ENCODE measurements at regions not wholly inside any gene's neighbourhood (a gene's known extent, or its start where the extent isn't known, plus 50 kb on each side); places are given as distances from the start of the nearest gene placed in this dataset.

DNA sequence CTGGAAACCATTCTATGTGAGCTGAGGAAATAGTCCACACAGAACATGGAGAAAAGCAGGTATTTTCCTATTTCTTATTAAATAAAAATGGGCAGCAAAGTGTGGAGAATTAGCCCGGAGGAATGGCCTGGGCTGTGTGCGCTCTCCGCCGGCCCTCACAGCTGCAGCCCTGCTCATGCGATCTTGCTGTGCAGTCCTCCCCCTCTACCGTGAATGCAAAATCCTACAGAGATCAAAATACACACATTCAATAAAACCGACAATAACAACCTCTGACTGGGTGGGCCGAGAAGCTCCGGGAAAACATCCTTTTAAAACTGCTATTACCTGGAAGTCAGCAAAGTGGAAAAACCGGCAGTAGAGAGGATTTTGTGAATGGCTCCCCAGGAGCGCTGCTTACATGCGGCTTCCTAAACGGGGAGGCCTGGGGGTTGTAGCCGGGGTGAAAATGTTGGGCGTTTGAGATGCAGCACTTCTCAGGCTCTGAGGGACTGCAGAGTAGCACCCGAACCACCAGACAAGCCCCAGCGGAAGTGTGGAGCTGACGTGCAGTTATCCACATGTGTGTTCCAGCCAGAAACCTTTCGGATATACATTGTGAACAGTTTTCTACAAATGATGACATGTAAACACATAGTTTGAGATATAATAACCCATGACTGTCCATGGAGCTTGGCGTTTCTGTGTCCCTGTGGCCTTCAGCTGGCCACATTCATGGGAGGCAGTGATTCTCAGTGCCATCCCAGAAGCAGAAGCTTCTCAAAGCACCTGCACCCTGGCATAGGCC, 94.2 kb upstream of the ALKAL2 start:
- Histone ChIP-seq H3K27me3 (ENCODE audit: control insufficient read depth in 1 of 2, insufficient read depth in 2 of 2, low read length in 1 of 2) (no peaks in the 10 kb centered on the region), H3K4me1 (ENCODE audit: control insufficient read depth in 1 of 2, insufficient read depth in 2 of 2, low read length in 2 of 2) (no peaks in the 10 kb centered on the region), H3K4me3 (ENCODE audit: low read length in 2 of 2) (no peak overlapping the region), H3K9me3 (ENCODE audit: control insufficient read depth, low read length) (no peaks in the 10 kb centered on the region), H3K36me3 (ENCODE audit: control insufficient read depth in 1 of 2, insufficient read depth in 2 of 2, low read length in 1 of 2) (no peaks in the 10 kb centered on the region), H3K27ac (ENCODE audit: low read depth in 1 of 2, low read length in 2 of 2) (no peak overlapping the region)
- DNase-seq, result no peak
- intact Hi-C loops (cut with DNase I), result no loop called here
- WGBS, 2 donors, result 94 to 96% methylated on average over 20 of the region's 20 CpGs
- no peak for ATAC-seq (ENCODE audit: low FRiP score)

DNA sequence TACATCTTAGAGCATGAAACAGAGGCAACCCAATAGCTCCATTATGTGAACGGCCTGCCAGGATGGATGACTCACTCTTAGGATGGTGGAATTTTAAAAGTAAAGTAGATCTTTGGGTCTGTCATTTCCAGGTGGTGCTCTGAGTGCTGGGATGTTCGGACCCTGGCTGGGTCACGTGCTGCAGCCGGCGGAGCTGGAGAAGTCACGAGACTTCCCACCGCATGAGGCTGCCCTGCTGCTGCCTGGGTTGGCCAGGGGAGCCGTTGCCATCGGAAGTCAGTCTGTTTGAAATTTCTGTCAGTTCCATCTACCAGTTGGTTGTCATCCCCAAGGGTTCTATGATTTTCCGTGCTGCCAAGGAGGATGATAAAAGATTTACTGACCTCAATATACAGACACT, 93.3 kb upstream of the ALKAL2 start:
- no peaks in the 10 kb centered on the region for H3K36me3 ChIP-seq (ENCODE audit: control insufficient read depth in 1 of 2, insufficient read depth in 2 of 2, low read length in 1 of 2)
- H3K4me1 ChIP-seq (ENCODE audit: control insufficient read depth in 1 of 2, insufficient read depth in 2 of 2, low read length in 2 of 2), result no peaks in the 10 kb centered on the region
- ATAC-seq (ENCODE audit: low FRiP score) (no peak), DNase-seq (no peak)
- no peaks in the 10 kb centered on the region for H3K27me3 ChIP-seq (ENCODE audit: control insufficient read depth in 1 of 2, insufficient read depth in 2 of 2, low read length in 1 of 2)
- no peaks in the 10 kb centered on the region for H3K9me3 ChIP-seq (ENCODE audit: control insufficient read depth, low read length)
- no peak overlapping the region for H3K27ac ChIP-seq (ENCODE audit: low read depth in 1 of 2, low read length in 2 of 2)
- H3K4me3 ChIP-seq (ENCODE audit: low read length in 2 of 2), result no peak overlapping the region
- 92% methylated on average over 10 of the region's 10 CpGs for WGBS, 2 donors
- intact Hi-C loops (cut with DNase I), result no loop called here

DNA sequence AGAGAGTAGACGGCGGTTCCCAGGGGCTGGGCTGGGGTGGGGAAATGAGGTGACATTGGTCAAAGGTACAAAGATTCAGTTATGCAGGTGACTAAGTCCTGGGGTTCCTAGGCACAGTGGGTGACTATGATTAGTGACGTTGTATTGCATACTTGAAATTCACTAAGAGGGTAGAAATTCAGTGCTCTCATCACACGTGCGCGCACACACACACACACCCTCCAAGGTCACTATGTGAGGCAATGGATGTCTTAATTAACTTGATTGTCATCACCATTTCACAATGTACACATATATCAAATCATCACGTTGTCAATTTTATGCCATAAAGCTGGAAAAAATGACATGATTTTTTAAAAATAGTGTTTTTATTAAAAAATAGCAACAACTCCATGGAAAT, 92.9 kb upstream of the ALKAL2 start:
- no peaks in the 10 kb centered on the region for H3K36me3 ChIP-seq (ENCODE audit: control insufficient read depth in 1 of 2, insufficient read depth in 2 of 2, low read length in 1 of 2)
- intact Hi-C loops (cut with DNase I), result no loop called here
- ATAC-seq (ENCODE audit: low FRiP score) (no peak), DNase-seq (no peak)
- no peak overlapping the region for H3K4me3 ChIP-seq (ENCODE audit: low read length in 2 of 2)
- no peak overlapping the region for H3K27ac ChIP-seq (ENCODE audit: low read depth in 1 of 2, low read length in 2 of 2)
- WGBS, 2 donors, result 88 to 89% methylated on average over 7 of the region's 7 CpGs
- no peaks in the 10 kb centered on the region for H3K9me3 ChIP-seq (ENCODE audit: control insufficient read depth, low read length)
- H3K27me3 ChIP-seq (ENCODE audit: control insufficient read depth in 1 of 2, insufficient read depth in 2 of 2, low read length in 1 of 2), result no peaks in the 10 kb centered on the region
- H3K4me1 ChIP-seq (ENCODE audit: control insufficient read depth in 1 of 2, insufficient read depth in 2 of 2, low read length in 2 of 2), result no peaks in the 10 kb centered on the region

DNA sequence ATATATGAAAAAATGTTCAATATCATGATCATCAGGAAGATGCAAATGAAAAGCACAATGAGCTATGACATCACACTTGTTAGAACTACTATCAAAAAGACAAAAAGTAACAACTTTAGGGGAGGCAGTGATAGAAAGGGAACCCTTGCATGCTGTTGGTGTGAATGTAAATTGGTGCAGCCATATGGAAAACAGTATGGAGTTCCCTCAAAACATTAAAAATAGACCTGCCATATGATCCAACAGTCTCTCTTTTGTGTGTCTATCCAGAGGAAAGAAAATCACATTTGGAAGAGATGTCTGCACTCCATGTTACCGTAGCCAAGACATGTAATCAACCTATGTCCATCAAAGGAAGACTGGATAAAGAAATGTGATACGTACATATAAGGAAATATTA, 92.3 kb upstream of the ALKAL2 start:
- Histone ChIP-seq H3K27me3 (ENCODE audit: control insufficient read depth in 1 of 2, insufficient read depth in 2 of 2, low read length in 1 of 2) (no peaks in the 10 kb centered on the region), H3K36me3 (ENCODE audit: control insufficient read depth in 1 of 2, insufficient read depth in 2 of 2, low read length in 1 of 2) (no peaks in the 10 kb centered on the region), H3K9me3 (ENCODE audit: control insufficient read depth, low read length) (no peaks in the 10 kb centered on the region), H3K4me1 (ENCODE audit: control insufficient read depth in 1 of 2, insufficient read depth in 2 of 2, low read length in 2 of 2) (peaks cover 1 to 2% of the 10 kb centered on the region in 2 donors), H3K27ac (ENCODE audit: low read depth in 1 of 2, low read length in 2 of 2) (no peak overlapping the region), H3K4me3 (ENCODE audit: low read length in 2 of 2) (no peak overlapping the region)
- no peak for ATAC-seq (ENCODE audit: low FRiP score)
- DNase-seq, result no peak
- WGBS, 2 donors, result 95% methylated on average over 2 of the region's 2 CpGs
- intact Hi-C loops (cut with DNase I), result no loop called here

DNA sequence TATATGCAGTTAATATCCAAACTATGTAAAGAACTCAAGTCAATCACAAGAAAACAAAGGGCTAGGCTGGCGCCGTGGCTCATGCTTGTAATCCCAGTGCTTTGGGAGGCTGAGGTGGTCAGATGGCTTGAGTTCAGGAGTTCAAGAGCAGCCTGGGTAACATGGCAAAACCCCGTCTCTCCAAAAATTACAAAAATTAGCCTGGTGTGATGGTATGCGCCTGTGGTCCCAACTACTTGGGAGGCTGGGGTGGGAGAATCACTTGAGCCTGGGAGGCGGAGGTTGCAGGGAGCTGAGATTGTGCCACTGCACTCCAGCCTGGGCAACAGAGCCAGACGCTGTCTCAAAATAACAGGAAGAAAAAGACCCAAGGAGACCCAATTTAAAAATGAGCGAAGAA, 91.9 kb upstream of the ALKAL2 start:
- Histone ChIP-seq H3K27ac (ENCODE audit: low read depth in 1 of 2, low read length in 2 of 2) (no peak overlapping the region), H3K27me3 (ENCODE audit: control insufficient read depth in 1 of 2, insufficient read depth in 2 of 2, low read length in 1 of 2) (no peaks in the 10 kb centered on the region), H3K36me3 (ENCODE audit: control insufficient read depth in 1 of 2, insufficient read depth in 2 of 2, low read length in 1 of 2) (no peaks in the 10 kb centered on the region), H3K4me3 (ENCODE audit: low read length in 2 of 2) (no peak overlapping the region), H3K4me1 (ENCODE audit: control insufficient read depth in 1 of 2, insufficient read depth in 2 of 2, low read length in 2 of 2) (peaks cover 2% of the 10 kb centered on the region in 2 donors), H3K9me3 (ENCODE audit: control insufficient read depth, low read length) (no peaks in the 10 kb centered on the region)
- intact Hi-C loops (cut with DNase I), result no loop called here
- 94 to 96% methylated on average over 7 of the region's 7 CpGs for WGBS, 2 donors
- ATAC-seq (ENCODE audit: low FRiP score) (no peak), DNase-seq (no peak)

DNA sequence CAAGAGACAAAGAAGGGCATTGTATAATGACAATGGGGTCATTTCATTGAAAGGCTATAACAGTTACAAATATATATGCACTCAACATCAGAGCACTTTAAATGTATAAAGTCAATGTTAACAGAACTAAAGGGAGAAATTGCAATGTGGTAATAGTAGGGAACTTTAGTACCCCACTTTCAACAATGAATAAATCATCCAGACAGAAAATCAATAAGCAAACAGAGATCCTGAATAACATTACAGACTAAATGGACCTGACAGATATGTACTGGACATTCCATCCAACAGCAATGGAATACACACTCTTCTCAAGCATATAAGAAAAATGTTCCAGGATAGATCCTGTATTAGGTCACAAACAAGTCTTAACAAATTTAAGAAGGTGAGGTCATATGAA, 90.5 kb upstream of the ALKAL2 start:
- no peak overlapping the region for H3K4me3 ChIP-seq (ENCODE audit: low read length in 2 of 2)
- ATAC-seq (ENCODE audit: low FRiP score) (no peak), DNase-seq (no peak)
- no peaks in the 10 kb centered on the region for H3K27me3 ChIP-seq (ENCODE audit: control insufficient read depth in 1 of 2, insufficient read depth in 2 of 2, low read length in 1 of 2)
- H3K4me1 ChIP-seq (ENCODE audit: control insufficient read depth in 1 of 2, insufficient read depth in 2 of 2, low read length in 2 of 2), result peaks cover 2% of the 10 kb centered on the region in 2 donors
- intact Hi-C loops (cut with DNase I), result no loop called here
- no peak overlapping the region for H3K27ac ChIP-seq (ENCODE audit: low read depth in 1 of 2, low read length in 2 of 2)
- H3K9me3 ChIP-seq (ENCODE audit: control insufficient read depth, low read length), result no peaks in the 10 kb centered on the region
- H3K36me3 ChIP-seq (ENCODE audit: control insufficient read depth in 1 of 2, insufficient read depth in 2 of 2, low read length in 1 of 2), result no peaks in the 10 kb centered on the region

DNA sequence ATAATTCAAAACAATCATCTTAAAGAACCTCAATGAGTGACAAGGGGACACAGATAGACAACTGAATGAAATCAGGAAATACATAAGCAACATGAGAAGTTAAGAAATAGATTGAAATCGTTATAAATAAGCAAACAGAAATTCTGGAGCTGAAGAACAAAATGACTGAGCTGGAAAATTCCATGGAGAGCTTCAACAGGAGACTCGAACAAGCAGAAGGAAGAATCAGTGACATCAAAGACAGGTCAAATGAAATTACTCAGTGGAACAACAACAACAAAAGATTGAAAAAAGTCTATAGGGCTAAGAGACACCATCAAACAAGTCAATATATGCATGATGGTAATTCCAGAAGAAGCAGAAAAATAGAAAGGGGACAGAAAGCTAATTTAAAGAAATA, 89.5 kb upstream of the ALKAL2 start:
- Histone ChIP-seq H3K9me3 (ENCODE audit: control insufficient read depth, low read length) (no peaks in the 10 kb centered on the region), H3K27ac (ENCODE audit: low read depth in 1 of 2, low read length in 2 of 2) (no peak overlapping the region), H3K4me3 (ENCODE audit: low read length in 2 of 2) (no peak overlapping the region), H3K36me3 (ENCODE audit: control insufficient read depth in 1 of 2, insufficient read depth in 2 of 2, low read length in 1 of 2) (no peaks in the 10 kb centered on the region), H3K4me1 (ENCODE audit: control insufficient read depth in 1 of 2, insufficient read depth in 2 of 2, low read length in 2 of 2) (peaks cover 2% of the 10 kb centered on the region in 2 donors), H3K27me3 (ENCODE audit: control insufficient read depth in 1 of 2, insufficient read depth in 2 of 2, low read length in 1 of 2) (no peaks in the 10 kb centered on the region)
- intact Hi-C loops (cut with DNase I), result no loop called here
- ATAC-seq (ENCODE audit: low FRiP score) (no peak), DNase-seq (no peak)
- WGBS, 2 donors, result 88 to 93% methylated on average over 2 of the region's 2 CpGs

DNA sequence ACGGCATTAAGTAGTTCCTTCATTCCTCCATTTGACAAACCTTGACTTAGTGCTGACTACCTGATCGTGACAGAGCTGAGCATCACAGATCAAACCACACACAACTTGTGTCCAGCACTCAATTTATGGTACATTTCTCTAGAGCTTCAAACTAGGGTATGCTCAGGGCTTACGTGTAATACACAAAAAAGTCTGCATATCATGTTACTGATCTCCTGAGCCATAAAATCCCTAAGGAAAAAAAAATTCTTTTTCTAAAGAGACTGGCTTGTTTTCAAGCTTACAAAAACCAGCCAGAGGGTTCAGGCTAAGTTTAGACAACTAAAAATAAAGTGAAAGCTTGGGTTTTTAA, 88.0 kb upstream of the ALKAL2 start:
- intact Hi-C loops (cut with DNase I), result no loop called here
- peak; percentile 62 for ATAC-seq (ENCODE audit: low FRiP score)
- H3K4me3 ChIP-seq (ENCODE audit: low read length in 2 of 2), result no peak overlapping the region
- no peaks in the 10 kb centered on the region for H3K27me3 ChIP-seq (ENCODE audit: control insufficient read depth in 1 of 2, insufficient read depth in 2 of 2, low read length in 1 of 2)
- no peaks in the 10 kb centered on the region for H3K36me3 ChIP-seq (ENCODE audit: control insufficient read depth in 1 of 2, insufficient read depth in 2 of 2, low read length in 1 of 2)
- peaks cover 2% of the 10 kb centered on the region in 2 donors for H3K4me1 ChIP-seq (ENCODE audit: control insufficient read depth in 1 of 2, insufficient read depth in 2 of 2, low read length in 2 of 2)
- H3K9me3 ChIP-seq (ENCODE audit: control insufficient read depth, low read length), result no peaks in the 10 kb centered on the region
- DNase-seq, result no peak
- WGBS, 2 donors, result 3 to 4% methylated on average over 3 of the region's 3 CpGs
- H3K27ac ChIP-seq (ENCODE audit: low read depth in 1 of 2, low read length in 2 of 2), result peak overlapping the region; percentile 2 to 92

DNA sequence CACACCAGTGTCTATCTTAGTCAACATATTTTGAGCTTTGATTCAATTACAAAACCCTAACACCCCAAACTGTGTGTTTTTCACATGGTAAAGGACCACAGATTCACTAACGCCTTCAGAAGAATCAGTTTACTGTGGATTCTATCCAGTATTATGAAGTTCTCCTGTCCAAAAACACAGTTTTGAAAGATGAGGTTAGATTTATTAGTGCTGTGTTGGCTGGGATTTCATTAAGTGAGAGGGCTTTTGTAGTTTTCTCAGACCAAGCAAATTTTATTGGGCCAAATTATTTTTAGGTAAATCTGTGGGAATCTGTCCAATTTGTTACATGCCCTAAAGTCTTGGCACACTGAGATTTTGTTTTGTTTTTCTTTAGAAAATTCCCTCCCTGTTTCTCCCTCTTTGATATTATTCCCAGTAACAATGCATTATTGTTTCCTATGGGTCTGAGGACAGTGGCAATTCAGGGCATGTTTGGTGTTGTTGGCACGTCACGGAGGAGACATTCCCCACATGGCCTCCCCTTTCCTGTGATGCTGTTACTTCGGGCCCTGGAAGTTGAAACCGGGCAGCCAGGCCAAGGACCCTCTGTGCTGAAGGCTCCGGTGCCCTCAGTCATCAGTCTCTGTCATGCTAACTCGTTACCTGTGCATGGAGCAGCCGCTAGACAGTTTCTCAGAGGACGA, 87.5 kb upstream of the ALKAL2 start:
- no peaks in the 10 kb centered on the region for H3K36me3 ChIP-seq (ENCODE audit: control insufficient read depth in 1 of 2, insufficient read depth in 2 of 2, low read length in 1 of 2)
- H3K27ac ChIP-seq (ENCODE audit: low read depth in 1 of 2, low read length in 2 of 2), result peak overlapping the region; percentile 2 to 92
- no peaks in the 10 kb centered on the region for H3K9me3 ChIP-seq (ENCODE audit: control insufficient read depth, low read length)
- H3K27me3 ChIP-seq (ENCODE audit: control insufficient read depth in 1 of 2, insufficient read depth in 2 of 2, low read length in 1 of 2), result no peaks in the 10 kb centered on the region
- intact Hi-C loops (cut with DNase I), result no loop called here
- no peak overlapping the region for H3K4me3 ChIP-seq (ENCODE audit: low read length in 2 of 2)
- 3% methylated on average over 9 of the region's 9 CpGs for WGBS, 2 donors
- DNase-seq (no peak), ATAC-seq (ENCODE audit: low FRiP score) (peak; percentile 60)
- H3K4me1 ChIP-seq (ENCODE audit: control insufficient read depth in 1 of 2, insufficient read depth in 2 of 2, low read length in 2 of 2), result peaks cover 2% of the 10 kb centered on the region in 2 donors
